ENCODE measurements at regions not wholly inside any gene's neighbourhood (a gene's known extent, or its start where the extent isn't known, plus 50 kb on each side); places are given as distances from the start of the nearest gene placed in this dataset.
"Not testable (repeated sequence)": the region's sequence is repeated elsewhere in the genome, so short reads cannot be mapped to it uniquely, and the experiment has no call there.

- DNase-seq (ENCODE audit: low read depth, low spot score): peak; percentile 90
- Histone ChIP-seq H3K9ac (ENCODE audit: insufficient read length, low read depth) (no peak overlapping the region), H3K36me3 (ENCODE audit: insufficient read depth, insufficient read length, low read length) (no peaks in the 10 kb centered on the region), H3K9me3 (ENCODE audit: insufficient read depth, low read length) (no peaks in the 10 kb centered on the region), H3K4me3 (ENCODE audit: insufficient read length, low read depth) (no peak overlapping the region), H3K4me1 (ENCODE audit: insufficient read depth, insufficient read length) (no peaks in the 10 kb centered on the region), H3K27me3 (ENCODE audit: insufficient read depth, insufficient read length) (no peaks in the 10 kb centered on the region)
- TF ChIP-seq YY1 (IDR thresholded peaks at IDR 0.05; ENCODE audit: insufficient read depth, insufficient read length) (no peak), ZNF274 (IDR thresholded peaks at IDR 0.05; ENCODE audit: low read depth, low read length) (no peak), SUZ12 (IDR thresholded peaks at IDR 0.05; ENCODE audit: extremely low read depth, insufficient read depth, insufficient read length) (no peak)
Measured at GRCh38 chrY:10627116-10627515, 1099.4 kb downstream of the TSPY10 start.

GRCh38 chrY:10648813-10649212 lies 1121.1 kb downstream of the TSPY10 start:
- H3K9ac ChIP-seq (ENCODE audit: insufficient read length, low read depth): not testable (repeated sequence)

GRCh38 chrY:10657120-10657519 lies 1129.4 kb downstream of the TSPY10 start:
- not testable (repeated sequence) for DNase-seq (ENCODE audit: low read depth, low spot score); H3K4me1 ChIP-seq (ENCODE audit: insufficient read depth, insufficient read length)
- peaks cover 32% of the 10 kb centered on the region for H3K9me3 ChIP-seq (ENCODE audit: insufficient read depth, low read length)

More at GRCh38 chrY:10648813-10649212, 1121.1 kb downstream of the TSPY10 start:
- H3K4me3 ChIP-seq (ENCODE audit: insufficient read length, low read depth); DNase-seq (ENCODE audit: low read depth, low spot score); H3K27me3 ChIP-seq (ENCODE audit: insufficient read depth, insufficient read length); H3K4me1 ChIP-seq (ENCODE audit: insufficient read depth, insufficient read length); H3K36me3 ChIP-seq (ENCODE audit: insufficient read depth, insufficient read length, low read length): not testable (repeated sequence)
- H3K9me3 ChIP-seq (ENCODE audit: insufficient read depth, low read length): peaks cover 18% of the 10 kb centered on the region

GRCh38 chrY:10666785-10667184 lies 1139.1 kb downstream of the TSPY10 start:
- TF ChIP-seq SUZ12 (IDR thresholded peaks at IDR 0.05; ENCODE audit: extremely low read depth, insufficient read depth, insufficient read length) (no peak), ZNF274 (IDR thresholded peaks at IDR 0.05; ENCODE audit: low read depth, low read length) (no peak), YY1 (IDR thresholded peaks at IDR 0.05; ENCODE audit: insufficient read depth, insufficient read length) (no peak)
- Histone ChIP-seq H3K27me3 (ENCODE audit: insufficient read depth, insufficient read length) (no peaks in the 10 kb centered on the region), H3K36me3 (ENCODE audit: insufficient read depth, insufficient read length, low read length) (no peaks in the 10 kb centered on the region), H3K9me3 (ENCODE audit: insufficient read depth, low read length) (peaks cover 11% of the 10 kb centered on the region), H3K4me1 (ENCODE audit: insufficient read depth, insufficient read length) (no peaks in the 10 kb centered on the region), H3K9ac (ENCODE audit: insufficient read length, low read depth) (no peak overlapping the region), H3K4me3 (ENCODE audit: insufficient read length, low read depth) (no peak overlapping the region)
- no peak for DNase-seq (ENCODE audit: low read depth, low spot score)

More at GRCh38 chrY:10657120-10657519, 1129.4 kb downstream of the TSPY10 start:
- H3K9ac ChIP-seq (ENCODE audit: insufficient read length, low read depth); H3K27me3 ChIP-seq (ENCODE audit: insufficient read depth, insufficient read length); H3K4me3 ChIP-seq (ENCODE audit: insufficient read length, low read depth); H3K36me3 ChIP-seq (ENCODE audit: insufficient read depth, insufficient read length, low read length): not testable (repeated sequence)

- Histone ChIP-seq H3K4me1 (ENCODE audit: insufficient read depth, insufficient read length) (no peaks in the 10 kb centered on the region), H3K27me3 (ENCODE audit: insufficient read depth, insufficient read length) (no peaks in the 10 kb centered on the region), H3K9me3 (ENCODE audit: insufficient read depth, low read length) (peaks cover 20% of the 10 kb centered on the region; the same call in 1 of the 2 replicates), H3K4me3 (ENCODE audit: insufficient read length, low read depth) (no peak overlapping the region), H3K36me3 (ENCODE audit: insufficient read depth, insufficient read length, low read length) (no peaks in the 10 kb centered on the region), H3K9ac (ENCODE audit: insufficient read length, low read depth) (no peak overlapping the region)
- TF ChIP-seq SUZ12 (IDR thresholded peaks at IDR 0.05; ENCODE audit: extremely low read depth, insufficient read depth, insufficient read length) (no peak), ZNF274 (IDR thresholded peaks at IDR 0.05; ENCODE audit: low read depth, low read length) (no peak), YY1 (IDR thresholded peaks at IDR 0.05; ENCODE audit: insufficient read depth, insufficient read length) (no peak)
- DNase-seq (ENCODE audit: low read depth, low spot score): no peak
Measured at GRCh38 chrY:10686414-10686813, 1158.7 kb downstream of the TSPY10 start.
